GM04503 (cell line): ENCODE measurements at regions not wholly inside any gene's neighbourhood (a gene's known extent, or its start where the extent isn't known, plus 50 kb on each side); places are given as distances from the start of the nearest gene placed in this dataset.

Experiments
- DNase-seq: peaks from one replicate; pipeline ENCODE4 v3.0.0-alpha.2; 2012; ENCODE audit warnings: low read depth

- DNase-seq, result no peak
These were observed 353.5 kb downstream of the MYCN start for GRCh38 chr2:16293871-16294270.

- no peak for DNase-seq
These were observed 353.0 kb downstream of the MYCN start for GRCh38 chr2:16293398-16293797.

- no peak for DNase-seq
These were observed 351.6 kb downstream of the MYCN start for GRCh38 chr2:16291731-16292550.

GRCh38 chr2:16291226-16291625 lies 350.9 kb downstream of the MYCN start:
- DNase-seq, result no peak

GRCh38 chr2:16290311-16291020 lies 350.1 kb downstream of the MYCN start:
- DNase-seq, result no peak

GRCh38 chr2:16288371-16289112 lies 348.2 kb downstream of the MYCN start:
- no peak for DNase-seq

- no peak for DNase-seq
These were observed 347.5 kb downstream of the MYCN start for GRCh38 chr2:16287831-16288230.

- no peak for DNase-seq
These were observed 346.9 kb downstream of the MYCN start for GRCh38 chr2:16287281-16287680.

GRCh38 chr2:16285813-16286510 lies 345.6 kb downstream of the MYCN start:
- no peak for DNase-seq

- DNase-seq, result no peak
These were observed 344.7 kb downstream of the MYCN start for GRCh38 chr2:16284941-16285625.

GRCh38 chr2:16283071-16283850 lies 342.9 kb downstream of the MYCN start:
- DNase-seq, result no peak

- no peak for DNase-seq
These were observed 342.2 kb downstream of the MYCN start for GRCh38 chr2:16282511-16282910.

GRCh38 chr2:16281451-16282335 lies 341.3 kb downstream of the MYCN start:
- no peak for DNase-seq

GRCh38 chr2:16280081-16280480 lies 339.7 kb downstream of the MYCN start:
- DNase-seq, result no peak

GRCh38 chr2:16279641-16280040 lies 339.3 kb downstream of the MYCN start:
- no peak for DNase-seq

GRCh38 chr2:16279201-16279570 lies 338.8 kb downstream of the MYCN start:
- DNase-seq, result no peak

- no peak for DNase-seq
These were observed 338.3 kb downstream of the MYCN start for GRCh38 chr2:16278421-16279200.

GRCh38 chr2:16277117-16277516 lies 336.8 kb downstream of the MYCN start:
- DNase-seq, result no peak

- DNase-seq, result no peak
These were observed 335.3 kb downstream of the MYCN start for GRCh38 chr2:16275661-16276060.
